GM21786 (cell line): ENCODE measurements at regions not wholly inside any gene's neighbourhood (a gene's known extent, or its start where the extent isn't known, plus 50 kb on each side); places are given as distances from the start of the nearest gene placed in this dataset.

ENCODE experiments used
- ATAC-seq: cut with Tn5 transposase; IDR thresholded peaks from one replicate; pipeline ENCODE4 v1.9.1; 2021; ENCODE audit not compliant: unreplicated experiment

- ATAC-seq: no peak
Observed at GRCh38 chr1:101316799-101317198, 80.0 kb downstream of the S1PR1 start.

- ATAC-seq: no peak
Observed at GRCh38 chr1:101317590-101317989, 80.8 kb downstream of the S1PR1 start.

GRCh38 chr1:101323535-101323934, 86.7 kb downstream of the S1PR1 start:
- ATAC-seq: no peak

- no peak for ATAC-seq
Observed at GRCh38 chr1:101325144-101325543, 88.3 kb downstream of the S1PR1 start.

- ATAC-seq: no peak
Observed at GRCh38 chr1:101330427-101331130, 93.8 kb downstream of the S1PR1 start.

GRCh38 chr1:101331794-101332193, 95.0 kb downstream of the S1PR1 start:
- ATAC-seq: no peak

- no peak for ATAC-seq
Observed at GRCh38 chr1:101332633-101333032, 95.8 kb downstream of the S1PR1 start.

GRCh38 chr1:101333186-101333585, 96.4 kb downstream of the S1PR1 start:
- no peak for ATAC-seq

GRCh38 chr1:101337968-101338367, 101.1 kb downstream of the S1PR1 start:
- no peak for ATAC-seq

- no peak for ATAC-seq
Observed at GRCh38 chr1:101338714-101339430, 102.1 kb downstream of the S1PR1 start.

- peak; percentile 61 for ATAC-seq
Observed at GRCh38 chr1:101344745-101345144, 107.9 kb downstream of the S1PR1 start.

GRCh38 chr1:101346419-101346818, 109.6 kb downstream of the S1PR1 start:
- ATAC-seq: no peak

GRCh38 chr1:101356013-101356412, 119.2 kb downstream of the S1PR1 start:
- ATAC-seq: no peak

- no peak for ATAC-seq
Observed at GRCh38 chr1:101356604-101357443, 120.0 kb downstream of the S1PR1 start.

GRCh38 chr1:101357444-101357986, 120.7 kb downstream of the S1PR1 start:
- ATAC-seq: peak; percentile 97

GRCh38 chr1:101360506-101360905, 123.7 kb downstream of the S1PR1 start:
- ATAC-seq: no peak

- ATAC-seq: no peak
Observed at GRCh38 chr1:101363891-101364318, 127.1 kb downstream of the S1PR1 start.

- no peak for ATAC-seq
Observed at GRCh38 chr1:101364370-101365120, 127.7 kb downstream of the S1PR1 start.

GRCh38 chr1:101365186-101365585, 128.4 kb downstream of the S1PR1 start:
- no peak for ATAC-seq

GRCh38 chr1:101365878-101366277, 129.1 kb downstream of the S1PR1 start:
- no peak for ATAC-seq
